Right ventricle myocardium superior (tissue), 1 donor: ENCODE measurements at regions not wholly inside any gene's neighbourhood (a gene's known extent, or its start where the extent isn't known, plus 50 kb on each side); places are given as distances from the start of the nearest gene placed in this dataset.

ENCODE experiments used
- ATAC-seq: fragments of 200-7000 bp; cut with Tn5 transposase; one replicate; pipeline ENCODE4 v1.9.1; 2020; ENCODE audit warnings: mild to moderate bottlenecking; ENCODE audit not compliant: poor library complexity
- DNase-seq: peaks from one replicate; pipeline ENCODE4 v3.0.0-alpha.2; 2020
- intact Hi-C: fragments of 100-400 bp; cut with DNase I; formaldehyde crosslinking; loops from one replicate; pipeline ENCODE4 v1.11.2; 2022
- donor health status: DM: no; HTN: yes; CAD: no; lungs with severe emphysema.

DNA sequence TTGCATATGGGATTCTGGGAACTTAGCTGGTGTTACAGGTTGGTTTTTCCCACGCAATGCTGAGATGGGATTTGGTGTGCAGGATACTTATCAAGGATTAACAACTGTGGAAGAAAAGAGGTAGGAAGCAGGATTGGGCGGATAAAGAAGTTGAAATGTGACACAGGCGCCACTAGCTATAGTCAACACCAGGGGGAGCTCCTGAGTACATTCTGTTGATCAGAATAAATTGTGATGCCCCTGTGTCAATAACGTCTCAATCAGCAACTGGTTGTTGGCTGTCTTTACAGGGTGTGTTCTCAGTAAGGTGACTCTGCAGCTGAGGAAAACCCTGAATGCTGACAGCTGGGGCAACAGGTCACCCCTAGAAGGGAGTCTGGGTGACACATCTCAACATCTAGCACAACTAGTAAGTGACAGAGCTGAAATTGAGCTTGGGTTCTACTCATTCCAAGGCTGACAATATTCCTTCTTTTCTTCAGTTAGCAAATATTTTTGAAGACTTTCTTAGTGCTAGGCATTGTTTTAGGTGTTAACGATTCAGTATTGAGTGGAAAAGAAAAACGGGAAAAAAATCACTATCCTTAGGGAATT is 143.0 kb downstream of the ARL6IP6 start:
- intact Hi-C loops = no loop called here
- DNase-seq (no peak), ATAC-seq (no peak)

DNA sequence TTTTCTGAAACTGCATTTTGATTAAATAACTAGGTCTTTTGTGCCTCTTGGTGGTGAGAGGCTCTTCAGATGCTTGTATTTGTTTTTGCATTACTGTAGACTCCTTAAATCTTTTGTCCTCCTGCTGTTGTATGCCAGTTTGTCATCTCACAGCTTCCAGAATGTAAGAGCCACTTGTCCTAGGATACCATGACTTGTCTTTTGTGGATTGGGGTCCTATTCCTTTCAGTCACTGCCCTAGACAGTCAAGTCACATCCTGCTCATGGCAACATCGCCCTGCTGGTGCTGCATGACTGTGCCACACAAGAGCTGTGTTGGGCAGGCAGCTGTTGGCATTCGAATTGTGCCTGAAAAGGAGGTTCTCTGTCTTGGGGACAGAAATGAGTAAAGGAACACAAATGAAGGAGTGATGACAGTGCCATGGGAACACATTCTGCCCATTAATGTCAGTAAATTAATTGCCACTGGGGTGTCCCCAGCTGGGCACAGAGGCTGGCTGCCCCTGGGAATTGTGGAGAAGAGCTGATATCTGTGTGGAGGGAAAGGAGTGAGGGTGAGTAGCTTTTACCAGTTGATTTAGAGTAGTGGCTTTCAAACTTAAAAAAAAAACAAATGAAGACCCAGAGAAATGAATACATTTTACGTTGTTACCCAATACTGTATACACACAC is 140.3 kb downstream of the ARL6IP6 start:
- no peak for ATAC-seq
- intact Hi-C loops = no loop called here
- DNase-seq = no peak

DNA sequence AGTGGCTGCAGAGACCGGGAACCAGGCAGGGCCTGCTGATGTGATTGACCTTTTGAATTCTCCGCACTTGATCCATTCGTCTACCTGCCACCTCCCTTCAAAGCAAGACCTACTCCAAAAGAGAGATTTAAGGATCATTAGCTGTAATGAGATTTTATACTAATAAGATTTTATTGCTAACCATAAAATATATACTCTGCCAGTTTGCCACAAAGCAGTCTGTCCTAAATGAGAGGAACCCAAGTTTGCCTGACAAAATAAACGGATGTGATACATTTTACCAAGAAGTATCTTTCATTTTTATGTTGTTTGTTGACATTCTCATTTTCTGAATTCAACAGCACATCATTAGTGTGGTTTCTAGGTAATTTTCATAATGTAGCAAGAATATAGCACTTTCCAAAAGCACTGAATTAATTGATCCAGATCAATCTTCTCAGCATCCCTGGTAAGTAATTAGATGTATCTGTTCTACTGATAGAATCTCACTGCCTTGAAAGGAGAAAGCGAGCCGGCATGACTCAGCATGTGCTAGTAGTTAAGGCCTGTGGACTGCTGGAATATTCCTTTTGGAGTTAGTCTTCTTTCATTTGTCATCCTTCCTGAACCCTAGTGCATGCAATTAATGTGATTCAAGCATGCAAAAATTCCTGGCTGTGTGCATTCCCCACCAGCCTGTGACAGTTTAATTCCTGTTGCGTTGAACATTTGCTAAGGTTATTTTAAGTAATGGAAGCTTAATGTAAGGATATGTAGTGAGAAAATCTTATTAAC is 128.5 kb downstream of the ARL6IP6 start:
- DNase-seq = no peak
- intact Hi-C loops = no loop called here
- no peak for ATAC-seq

DNA sequence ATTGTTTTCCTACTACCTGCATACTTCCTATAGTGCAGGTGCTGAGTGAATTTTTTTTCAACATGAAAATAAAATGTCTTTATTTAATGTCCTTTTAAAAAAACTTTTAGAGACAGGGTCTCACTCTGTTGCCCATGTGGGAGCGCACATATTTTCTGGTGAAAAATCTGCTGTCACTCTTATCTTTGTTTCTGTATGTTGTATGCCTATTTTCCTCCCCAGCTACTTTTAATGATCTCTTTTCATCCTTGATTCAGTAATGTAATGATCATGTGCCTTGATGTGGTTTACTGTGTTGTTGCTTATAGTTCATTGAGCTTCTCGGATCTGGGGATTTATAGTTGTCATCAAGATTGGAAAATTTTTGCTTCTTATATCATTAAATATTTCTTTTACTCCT is 117.3 kb downstream of the ARL6IP6 start:
- intact Hi-C loops = no loop called here
- DNase-seq = no peak
- ATAC-seq = no peak

DNA sequence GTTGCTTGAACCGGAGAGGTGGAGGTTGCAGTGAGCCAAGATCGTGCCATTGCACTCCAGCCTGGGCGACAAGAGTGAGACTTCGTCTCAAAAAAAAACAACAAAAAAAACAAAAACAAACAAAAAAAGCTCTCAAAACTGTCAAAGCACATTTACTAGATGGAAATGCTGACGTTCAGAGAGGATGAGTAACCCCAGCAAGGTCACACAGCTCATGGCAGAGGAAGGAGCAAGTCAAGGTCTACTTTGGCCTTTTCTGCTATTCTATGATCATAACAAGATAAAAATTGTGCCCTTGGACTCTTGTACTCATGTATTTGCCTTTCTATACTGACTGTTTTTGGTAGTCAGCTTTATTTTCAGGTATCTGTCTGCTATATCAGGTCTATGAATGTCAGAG is 109.5 kb downstream of the ARL6IP6 start:
- DNase-seq = no peak
- intact Hi-C loops = no loop called here

DNA sequence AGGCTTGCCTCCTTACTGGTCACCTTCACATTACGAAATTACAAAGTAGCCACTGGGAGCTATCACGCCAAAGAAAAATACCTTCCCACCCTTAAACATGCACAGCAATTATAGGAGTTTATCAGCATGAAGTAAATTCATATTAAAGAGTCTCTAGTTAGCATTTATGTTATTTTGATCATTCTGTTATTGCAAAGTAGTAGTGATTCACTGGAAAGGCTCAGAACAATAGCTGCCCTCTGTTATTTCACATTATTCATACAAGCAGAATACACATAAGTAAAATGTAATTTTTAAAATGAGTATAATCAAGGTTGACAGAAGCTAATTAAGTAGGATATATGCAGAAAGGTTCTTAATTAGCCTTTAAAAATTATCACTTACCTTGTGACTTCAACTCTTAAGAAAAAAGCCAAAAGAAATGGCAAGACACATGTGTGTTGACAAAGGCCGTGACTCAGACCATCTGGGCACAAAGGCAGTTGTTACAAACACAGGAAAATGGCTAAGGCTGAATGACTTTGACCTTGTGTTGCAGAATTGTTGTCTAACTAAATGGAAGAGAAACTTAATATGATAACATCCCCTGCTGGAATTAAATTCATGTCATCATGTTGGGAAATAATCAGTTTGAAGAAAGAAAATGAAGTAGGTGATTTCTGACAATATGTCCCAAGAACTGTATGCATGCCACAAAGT is 108.3 kb downstream of the ARL6IP6 start:
- intact Hi-C loops = no loop called here
- ATAC-seq = no peak

More for the DNA sequence above, 109.5 kb downstream of the ARL6IP6 start:
- ATAC-seq = no peak

DNA sequence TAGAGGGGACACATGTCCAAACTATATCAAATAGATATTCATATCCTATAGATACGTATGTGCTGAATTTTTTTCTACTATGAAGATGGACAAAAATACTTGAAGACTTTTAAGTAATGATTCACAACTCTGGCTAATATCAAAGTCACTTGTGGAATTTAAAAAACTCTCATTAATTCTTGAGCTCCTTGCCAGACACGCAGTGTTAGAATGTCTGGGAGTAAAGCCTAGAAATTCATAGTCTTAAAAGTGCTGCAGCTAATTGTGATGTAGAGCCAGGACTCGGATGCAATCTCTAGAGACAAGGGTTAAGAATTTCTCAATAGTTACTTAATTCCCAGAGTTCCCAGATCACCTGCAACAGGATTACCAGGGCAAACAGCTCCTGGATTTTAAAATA is 107.4 kb downstream of the ARL6IP6 start:
- ATAC-seq (peak; percentile 18), DNase-seq (no peak)
- intact Hi-C loops = no loop called here

More for the DNA sequence above, 108.3 kb downstream of the ARL6IP6 start:
- no peak for DNase-seq

DNA sequence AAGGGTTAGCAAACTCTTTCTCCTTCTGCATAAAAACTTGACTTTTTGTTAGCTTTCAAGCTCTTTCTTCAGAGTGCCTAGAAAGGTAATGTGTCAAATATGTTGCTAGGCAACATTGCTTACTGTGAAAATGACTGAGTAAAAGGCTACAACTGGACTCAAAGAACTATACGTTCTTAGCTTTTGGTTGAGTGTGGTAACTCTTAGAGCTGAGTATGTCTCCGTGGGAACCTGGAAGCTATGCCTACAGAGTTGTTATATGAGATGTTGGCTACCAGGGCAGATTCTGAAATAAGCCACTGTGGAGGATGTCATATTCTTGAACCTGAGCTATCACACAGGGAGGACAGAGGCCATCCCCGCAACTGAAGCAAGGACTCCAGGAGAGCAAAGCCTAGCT is 105.5 kb downstream of the ARL6IP6 start:
- ATAC-seq (no peak), DNase-seq (no peak)
- intact Hi-C loops = no loop called here

DNA sequence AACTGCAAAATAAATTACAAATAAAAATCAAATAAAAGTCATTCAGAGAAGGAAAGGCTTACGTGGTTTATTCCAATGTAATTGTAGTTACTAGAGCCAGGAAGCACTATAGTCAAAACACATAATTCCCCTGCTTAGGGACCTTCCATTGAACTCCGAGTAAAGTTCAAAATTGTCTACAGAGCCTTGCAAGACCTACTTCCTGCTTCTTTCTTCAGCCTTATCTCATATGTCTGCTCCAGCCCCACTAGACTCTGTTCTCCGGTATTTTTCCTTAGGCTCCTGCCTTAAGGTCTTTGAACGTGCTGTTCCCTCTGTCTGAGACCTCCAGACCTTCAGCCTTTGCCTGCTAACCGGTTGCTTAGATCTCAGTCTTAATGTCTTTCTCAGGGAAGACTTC is 104.3 kb downstream of the ARL6IP6 start:
- DNase-seq = no peak
- intact Hi-C loops = no loop called here
- no peak for ATAC-seq

DNA sequence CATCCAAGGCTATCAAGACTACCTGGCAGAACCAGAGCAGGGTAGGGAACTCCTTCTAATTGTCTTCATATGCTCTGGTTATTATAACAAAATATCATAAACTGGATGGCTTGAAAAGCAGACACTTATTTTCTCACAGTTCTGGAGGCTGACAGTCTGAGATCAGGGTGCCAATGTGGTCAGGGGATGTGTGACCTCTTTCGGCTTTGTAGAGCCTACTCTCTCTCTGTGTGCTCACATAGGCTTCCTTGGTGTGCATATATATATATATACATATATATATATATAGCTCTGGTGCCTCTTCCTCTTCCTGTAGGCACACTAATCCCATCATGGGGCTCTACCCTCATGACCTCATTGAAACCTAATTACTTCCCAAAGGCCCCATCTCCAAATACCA is 101.6 kb downstream of the ARL6IP6 start:
- intact Hi-C loops = no loop called here
- no peak for DNase-seq

DNA sequence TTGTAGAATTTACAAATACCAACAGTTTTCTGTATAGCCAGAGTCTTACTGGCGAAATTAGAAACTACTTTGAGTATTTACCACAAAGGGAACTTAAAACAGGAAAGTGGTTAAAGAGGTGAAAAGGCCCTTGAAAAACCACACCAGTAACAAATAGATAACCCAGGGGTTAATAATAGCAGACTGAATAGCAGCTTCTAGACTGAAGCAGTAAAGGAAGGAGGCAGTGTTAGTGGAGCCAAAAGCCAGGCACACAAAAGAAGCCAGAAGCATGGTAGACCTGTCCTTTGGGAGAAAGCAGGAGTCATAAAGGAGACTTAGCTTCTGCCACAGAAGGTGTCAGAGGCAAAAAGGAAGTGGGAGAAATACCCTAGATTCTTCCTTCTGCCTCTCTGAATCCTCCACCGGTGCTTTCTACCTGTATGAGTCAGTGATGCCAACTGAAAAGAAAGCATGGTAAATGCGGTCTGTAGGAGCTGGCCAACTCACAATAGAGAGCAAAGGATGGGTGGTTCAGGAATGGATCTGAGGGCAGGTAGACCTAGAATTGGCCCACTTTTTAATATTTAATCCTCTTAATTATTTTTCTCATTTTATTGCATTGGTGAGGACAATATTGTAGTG is 97.3 kb downstream of the ARL6IP6 start:
- ATAC-seq = no peak
- intact Hi-C loops = no loop called here
- no peak for DNase-seq

More for the DNA sequence above, 101.6 kb downstream of the ARL6IP6 start:
- ATAC-seq = no peak

DNA sequence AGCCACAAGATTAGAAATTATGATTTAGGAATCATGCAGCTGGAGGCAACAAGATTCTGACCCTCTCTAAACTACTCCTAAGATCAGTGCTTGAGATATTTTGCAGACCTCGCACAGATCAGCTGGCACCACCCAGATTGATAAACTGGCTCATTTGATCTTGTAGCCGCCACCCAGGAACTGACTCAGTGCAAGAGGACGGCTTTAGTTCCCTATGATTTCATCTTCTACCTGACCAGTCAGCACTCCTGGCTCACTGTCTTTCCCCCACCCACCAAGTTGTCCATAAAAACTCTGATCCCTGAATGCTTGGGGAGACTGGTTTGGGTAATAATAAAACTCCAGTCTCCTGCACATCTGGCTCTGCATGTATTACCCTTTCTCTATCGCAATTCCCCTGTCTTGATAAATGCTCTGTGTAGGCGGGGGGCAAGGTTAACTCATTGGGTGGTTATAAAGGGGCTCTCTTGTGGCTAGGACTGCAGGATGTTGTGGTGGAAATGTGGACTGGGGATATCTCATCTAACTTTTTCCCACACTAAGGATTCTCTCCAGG is 96.1 kb downstream of the ARL6IP6 start:
- DNase-seq (no peak), ATAC-seq (no peak)
- intact Hi-C loops = no loop called here

DNA sequence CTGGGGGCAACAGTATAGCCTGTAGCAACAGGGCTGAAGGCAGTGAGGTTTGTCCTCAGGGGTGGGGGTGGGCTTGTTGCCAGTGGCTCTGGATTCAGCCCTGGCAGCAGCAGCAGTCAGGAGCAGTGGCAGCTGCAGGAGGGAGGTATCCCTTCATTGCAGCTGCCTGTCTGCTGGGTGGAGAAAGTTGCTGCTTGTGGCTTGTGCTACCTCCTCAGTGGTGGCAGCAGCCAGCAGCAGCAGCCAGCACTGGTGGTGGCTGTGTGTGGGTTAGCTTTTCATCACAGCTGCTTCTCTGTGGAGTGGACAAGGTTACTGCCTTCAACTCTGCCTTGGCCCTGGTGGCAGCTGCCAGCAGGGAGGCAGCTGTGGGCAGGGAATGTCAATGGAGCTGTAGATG is 94.9 kb downstream of the ARL6IP6 start:
- intact Hi-C loops = no loop called here
- no peak for DNase-seq
- ATAC-seq = no peak
